ENCODE measurements at regions not wholly inside any gene's neighbourhood (a gene's known extent, or its start where the extent isn't known, plus 50 kb on each side); places are given as distances from the start of the nearest gene placed in this dataset.

GRCh38 chr6:14273191-14273590 lies 155.6 kb downstream of the CD83 start:
- H3K9me2 ChIP-seq (ENCODE audit: insufficient read depth, low read length), result no peaks in the 10 kb centered on the region
- H2AFZ ChIP-seq (ENCODE audit: low read depth, low read length), result no peak overlapping the region
- no peaks in the 10 kb centered on the region for H3K27me3 ChIP-seq (ENCODE audit: insufficient read depth, low read depth, low read length)
- no peak overlapping the region for H3K4me2 ChIP-seq (ENCODE audit: low read length)
- H3K79me2 ChIP-seq (replicated peaks; ENCODE audit: insufficient read depth, low read length), result no peaks in the 10 kb centered on the region
- H3K9me3 ChIP-seq (ENCODE audit: low read length), result no peaks in the 10 kb centered on the region
- H3K27ac ChIP-seq (ENCODE audit: low read length), result no peak overlapping the region
- TF ChIP-seq EP300 (conservative IDR thresholded peaks at IDR 0.05; ENCODE audit: poor library complexity, severe bottlenecking) (no peak), CTCF (IDR thresholded peaks at IDR 0.05; ENCODE audit: poor library complexity, severe bottlenecking) (no peak), POLR2AphosphoS5 (IDR thresholded peaks at IDR 0.05) (no peak), SMC3 (conservative IDR thresholded peaks at IDR 0.05; ENCODE audit: poor library complexity) (no peak), RAD21 (conservative IDR thresholded peaks at IDR 0.05) (no peak), EZH2 (IDR thresholded peaks at IDR 0.05; ENCODE audit: borderline replicate concordance, insufficient read depth, low read length, poor library complexity, severe bottlenecking) (no peak)
- H3K9ac ChIP-seq (ENCODE audit: low read length), result no peak overlapping the region
- no peaks in the 10 kb centered on the region for H3F3A ChIP-seq (ENCODE audit: insufficient read depth, low read length, poor library complexity, severe bottlenecking)
- no peaks in the 10 kb centered on the region for H4K20me1 ChIP-seq (ENCODE audit: insufficient read depth)
- H3K36me3 ChIP-seq (ENCODE audit: insufficient read depth, low read length), result no peaks in the 10 kb centered on the region
- no peak overlapping the region for H3K4me3 ChIP-seq (ENCODE audit: low read length)

- Histone ChIP-seq H3K9ac (ENCODE audit: low read length) (no peak overlapping the region), H3K27ac (ENCODE audit: low read length) (no peak overlapping the region), H3K4me3 (ENCODE audit: low read length) (no peak overlapping the region), H3K4me2 (ENCODE audit: low read length) (no peak overlapping the region), H3K9me3 (ENCODE audit: low read length) (no peaks in the 10 kb centered on the region), H3F3A (ENCODE audit: insufficient read depth, low read length, poor library complexity, severe bottlenecking) (no peaks in the 10 kb centered on the region), H3K79me2 (replicated peaks; ENCODE audit: insufficient read depth, low read length) (no peaks in the 10 kb centered on the region), H3K36me3 (ENCODE audit: insufficient read depth, low read length) (no peaks in the 10 kb centered on the region), H2AFZ (ENCODE audit: low read depth, low read length) (no peak overlapping the region), H3K9me2 (ENCODE audit: insufficient read depth, low read length) (no peaks in the 10 kb centered on the region), H3K27me3 (ENCODE audit: insufficient read depth, low read depth, low read length) (no peaks in the 10 kb centered on the region), H4K20me1 (ENCODE audit: insufficient read depth) (no peaks in the 10 kb centered on the region)
- TF ChIP-seq REST (IDR thresholded peaks at IDR 0.05; ENCODE audit: borderline replicate concordance) (no peak), EP300 (conservative IDR thresholded peaks at IDR 0.05; ENCODE audit: poor library complexity, severe bottlenecking) (no peak), SMC3 (conservative IDR thresholded peaks at IDR 0.05; ENCODE audit: poor library complexity) (no peak), EZH2 (IDR thresholded peaks at IDR 0.05; ENCODE audit: borderline replicate concordance, insufficient read depth, low read length, poor library complexity, severe bottlenecking) (no peak), CTCF (IDR thresholded peaks at IDR 0.05; ENCODE audit: poor library complexity, severe bottlenecking) (no peak), RAD21 (conservative IDR thresholded peaks at IDR 0.05) (no peak), POLR2AphosphoS5 (IDR thresholded peaks at IDR 0.05) (no peak), TAF1 (IDR thresholded peaks at IDR 0.05; ENCODE audit: low read depth) (no peak), MXI1 (conservative IDR thresholded peaks at IDR 0.05; ENCODE audit: poor library complexity, severe bottlenecking) (no peak)
These were observed 156.4 kb downstream of the CD83 start for GRCh38 chr6:14274016-14274415.
